ENCODE measurements at regions not wholly inside any gene's neighbourhood (a gene's known extent, or its start where the extent isn't known, plus 50 kb on each side); places are given as distances from the start of the nearest gene placed in this dataset.

DNA sequence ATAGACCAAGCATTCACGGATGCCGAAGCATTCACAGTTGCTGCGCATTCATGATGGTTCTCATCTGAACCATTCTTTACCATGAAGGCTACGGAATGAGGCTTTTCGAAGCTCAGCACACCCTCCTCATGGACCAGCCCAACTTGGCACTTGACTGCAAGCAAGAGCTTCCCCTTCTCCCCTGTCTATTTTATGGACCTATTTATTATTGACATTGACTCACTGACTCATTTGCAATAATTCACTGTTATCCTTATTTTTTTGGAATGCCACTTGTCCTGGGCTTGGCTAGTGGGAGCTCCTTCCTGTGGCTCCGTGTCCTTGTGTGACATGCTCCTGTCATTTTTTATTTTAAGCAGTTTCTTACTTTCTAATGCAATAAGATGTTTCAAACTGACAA, 51.5 kb upstream of the ICE1 start:
- TF ChIP-seq POLR2AphosphoS5 (IDR thresholded peaks at IDR 0.05) (no peak), POLR2A (IDR thresholded peaks at IDR 0.05) (no peak)
- TF ChIP-seq, protein P1, sequence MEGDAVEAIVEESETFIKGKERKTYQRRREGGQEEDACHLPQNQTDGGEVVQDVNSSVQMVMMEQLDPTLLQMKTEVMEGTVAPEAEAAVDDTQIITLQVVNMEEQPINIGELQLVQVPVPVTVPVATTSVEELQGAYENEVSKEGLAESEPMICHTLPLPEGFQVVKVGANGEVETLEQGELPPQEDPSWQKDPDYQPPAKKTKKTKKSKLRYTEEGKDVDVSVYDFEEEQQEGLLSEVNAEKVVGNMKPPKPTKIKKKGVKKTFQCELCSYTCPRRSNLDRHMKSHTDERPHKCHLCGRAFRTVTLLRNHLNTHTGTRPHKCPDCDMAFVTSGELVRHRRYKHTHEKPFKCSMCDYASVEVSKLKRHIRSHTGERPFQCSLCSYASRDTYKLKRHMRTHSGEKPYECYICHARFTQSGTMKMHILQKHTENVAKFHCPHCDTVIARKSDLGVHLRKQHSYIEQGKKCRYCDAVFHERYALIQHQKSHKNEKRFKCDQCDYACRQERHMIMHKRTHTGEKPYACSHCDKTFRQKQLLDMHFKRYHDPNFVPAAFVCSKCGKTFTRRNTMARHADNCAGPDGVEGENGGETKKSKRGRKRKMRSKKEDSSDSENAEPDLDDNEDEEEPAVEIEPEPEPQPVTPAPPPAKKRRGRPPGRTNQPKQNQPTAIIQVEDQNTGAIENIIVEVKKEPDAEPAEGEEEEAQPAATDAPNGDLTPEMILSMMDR (IDR thresholded peaks at IDR 0.05) = no peak

Data from prostate gland (tissue), 2 donors.